HEK293 (cell line): ENCODE measurements at regions not wholly inside any gene's neighbourhood (a gene's known extent, or its start where the extent isn't known, plus 50 kb on each side); places are given as distances from the start of the nearest gene placed in this dataset.

Experiments
- CTCF ChIA-PET: fragments of 350-600 bp; formaldehyde crosslinking; extraction: SDS; loops from one replicate; lab custom pipeline; 2021; ENCODE audit warnings: antibody characterized with exemption; lab: Yijun Ruan, JAX
- POLR2A ChIA-PET: fragments of 300-600 bp; formaldehyde crosslinking; extraction: SDS; loops from one replicate; lab custom pipeline; 2020; ENCODE audit warnings: antibody characterized with exemption, inconsistent platforms; lab: Yijun Ruan, JAX
- H3K27ac ChIP-seq: fragments of 200-500 bp; sonication (Bioruptor generic); 2 replicates; pipeline ENCODE4 v1.5.1; 2014; ENCODE audit warnings: low read depth, low read length, control low read depth, inconsistent platforms; ENCODE audit errors: extremely low read depth
- H3K36me3 ChIP-seq, 2 experiments: fragments of 200-500 bp in 1 of 2; sonication (Bioruptor generic) in 1 of 2; 1 replicate in 1 of 2; 2 replicates in 1 of 2; pipeline ENCODE4 v1.5.1; 2014 to 2017; ENCODE audit warnings: inconsistent platforms in 2 of 2, low read length in 2 of 2; ENCODE audit not compliant: control insufficient read depth in 2 of 2, insufficient read depth in 1 of 2
- H3K4me1 ChIP-seq: fragments of 200-500 bp; sonication (Bioruptor generic); 2 replicates; pipeline ENCODE4 v1.5.1; 2014; ENCODE audit warnings: mild to moderate bottlenecking, low read length, inconsistent platforms; ENCODE audit not compliant: control insufficient read depth, insufficient read depth
- H3K4me3 ChIP-seq: 2 replicates; pipeline ENCODE4 v1.5.1; 2011; ENCODE audit warnings: low read depth, mild to moderate bottlenecking, control low read depth, low read length, moderate library complexity
- H3K9me3 ChIP-seq: fragments of 200-500 bp; sonication (Bioruptor generic); 2 replicates; pipeline ENCODE4 v1.5.1; 2014; ENCODE audit warnings: low read depth, low read length, inconsistent platforms; ENCODE audit not compliant: control insufficient read depth, insufficient read depth
- GLIS1 ChIP-seq: fragments of 450-650 bp; formaldehyde crosslinking; IDR thresholded peaks from 2 replicates; pipeline ENCODE4 v1.5.1; 2016; ENCODE audit warnings: missing biosample characterization, missing genetic modification characterization
- OVOL3 ChIP-seq: fragments of 450-650 bp; formaldehyde crosslinking; IDR thresholded peaks from 2 replicates; pipeline ENCODE4 v1.5.1; 2016; ENCODE audit warnings: missing biosample characterization, missing genetic modification characterization
- TCF7L2 ChIP-seq: IDR thresholded peaks from 2 replicates; pipeline ENCODE4 v1.6.1; 2011; ENCODE audit warnings: low read depth, mild to moderate bottlenecking, inconsistent platforms, low read length, moderate library complexity, borderline replicate concordance
- WT1 ChIP-seq: fragments of 450-650 bp; formaldehyde crosslinking; IDR thresholded peaks from 2 replicates; pipeline ENCODE4 v1.5.1; 2016; ENCODE audit warnings: missing biosample characterization, missing genetic modification characterization
- ZFP37 ChIP-seq: fragments of 450-650 bp; formaldehyde crosslinking; IDR thresholded peaks from 2 replicates; pipeline ENCODE4 v1.5.1; 2016; ENCODE audit warnings: missing biosample characterization, missing genetic modification characterization
- ZFP69B ChIP-seq: fragments of 450-650 bp; formaldehyde crosslinking; IDR thresholded peaks from 2 replicates; pipeline ENCODE4 v1.5.1; 2016; ENCODE audit warnings: missing biosample characterization, missing genetic modification characterization
- ZIC2 ChIP-seq: fragments of 450-650 bp; formaldehyde crosslinking; IDR thresholded peaks from 2 replicates; pipeline ENCODE4 v1.5.1; 2016; ENCODE audit warnings: missing biosample characterization, missing genetic modification characterization
- ZNF132 ChIP-seq: fragments of 450-650 bp; formaldehyde crosslinking; IDR thresholded peaks from 2 replicates; pipeline ENCODE4 v1.5.1; 2017; ENCODE audit warnings: missing biosample characterization, missing genetic modification characterization, borderline replicate concordance
- ZNF211 ChIP-seq: fragments of 450-650 bp; formaldehyde crosslinking; IDR thresholded peaks from 2 replicates; pipeline ENCODE4 v1.5.1; 2016; ENCODE audit warnings: low read depth, missing biosample characterization, missing genetic modification characterization
- ZNF473 ChIP-seq: fragments of 450-650 bp; formaldehyde crosslinking; IDR thresholded peaks from 2 replicates; pipeline ENCODE4 v1.5.1; 2017; ENCODE audit warnings: missing biosample characterization, missing genetic modification characterization
- ZNF529 ChIP-seq: fragments of 450-650 bp; formaldehyde crosslinking; IDR thresholded peaks from 2 replicates; pipeline ENCODE4 v1.5.1; 2017; ENCODE audit warnings: missing genetic modification characterization, missing biosample characterization; ENCODE audit not compliant: insufficient replicate concordance
- ZXDB ChIP-seq: fragments of 450-650 bp; formaldehyde crosslinking; IDR thresholded peaks from 2 replicates; pipeline ENCODE4 v1.5.1; 2016; ENCODE audit warnings: missing biosample characterization, missing genetic modification characterization
- TF ChIP-seq, protein P1 (sequence below): fragments of 450-650 bp; formaldehyde crosslinking; IDR thresholded peaks from 2 replicates; pipeline ENCODE4 v1.5.1; 2016; ENCODE audit warnings: missing biosample characterization, missing genetic modification characterization
- TF ChIP-seq, protein P2 (sequence below): fragments of 450-650 bp; formaldehyde crosslinking; IDR thresholded peaks from 2 replicates; pipeline ENCODE4 v1.5.0; 2017; ENCODE audit warnings: missing biosample characterization, missing genetic modification characterization, borderline replicate concordance
- TF ChIP-seq, protein P3 (sequence below): fragments of 450-650 bp; formaldehyde crosslinking; IDR thresholded peaks from 2 replicates; pipeline ENCODE4 v1.5.1; 2017; ENCODE audit warnings: missing biosample characterization, missing genetic modification characterization
- TF ChIP-seq, protein P4 (sequence below): fragments of 450-650 bp; formaldehyde crosslinking; IDR thresholded peaks from 2 replicates; pipeline ENCODE4 v1.5.1; 2016; ENCODE audit warnings: missing biosample characterization, missing genetic modification characterization
- TF ChIP-seq, protein P5 (sequence below): fragments of 450-650 bp; formaldehyde crosslinking; IDR thresholded peaks from 2 replicates; pipeline ENCODE4 v1.5.1; 2016; ENCODE audit warnings: missing biosample characterization, missing genetic modification characterization

DNA sequence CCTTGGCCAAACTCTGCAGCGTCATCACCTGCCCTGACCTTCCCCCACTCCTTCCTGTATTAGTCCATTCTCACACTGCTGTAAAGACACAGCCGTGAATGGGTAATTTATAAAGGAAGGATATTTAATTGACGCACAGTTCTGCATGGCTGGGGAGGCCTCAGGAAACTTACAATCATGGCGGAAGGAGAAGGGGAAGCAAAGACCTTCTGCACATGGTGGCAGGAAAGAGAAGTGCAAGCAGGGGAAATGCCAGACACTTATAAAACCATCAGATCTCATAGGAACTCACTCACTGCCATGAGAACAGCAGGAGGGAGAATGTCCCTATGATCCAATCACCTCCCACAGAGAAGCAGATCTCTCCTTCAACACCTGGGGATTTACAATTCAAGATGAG lies 408.5 kb downstream of the PTPRU start:
- H3K36me3 ChIP-seq, result no peaks in the 10 kb centered on the region
- CTCF ChIA-PET, result no interaction called here
- POLR2A ChIA-PET, result no interaction called here
- TF ChIP-seq OVOL3 (tag by site-specific recombination), result no peak
- TF ChIP-seq, protein P1, sequence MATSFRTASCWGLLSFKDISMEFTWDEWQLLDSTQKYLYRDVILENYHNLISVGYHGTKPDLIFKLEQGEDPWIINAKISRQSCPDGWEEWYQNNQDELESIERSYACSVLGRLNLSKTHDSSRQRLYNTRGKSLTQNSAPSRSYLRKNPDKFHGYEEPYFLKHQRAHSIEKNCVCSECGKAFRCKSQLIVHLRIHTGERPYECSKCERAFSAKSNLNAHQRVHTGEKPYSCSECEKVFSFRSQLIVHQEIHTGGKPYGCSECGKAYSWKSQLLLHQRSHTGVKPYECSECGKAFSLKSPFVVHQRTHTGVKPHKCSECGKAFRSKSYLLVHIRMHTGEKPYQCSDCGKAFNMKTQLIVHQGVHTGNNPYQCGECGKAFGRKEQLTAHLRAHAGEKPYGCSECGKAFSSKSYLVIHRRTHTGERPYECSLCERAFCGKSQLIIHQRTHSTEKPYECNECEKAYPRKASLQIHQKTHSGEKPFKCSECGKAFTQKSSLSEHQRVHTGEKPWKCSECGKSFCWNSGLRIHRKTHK (tag by site-specific recombination), result no peak
- no peak for TF ChIP-seq ZFP69B (tag by site-specific recombination)
- TF ChIP-seq, protein P2, sequence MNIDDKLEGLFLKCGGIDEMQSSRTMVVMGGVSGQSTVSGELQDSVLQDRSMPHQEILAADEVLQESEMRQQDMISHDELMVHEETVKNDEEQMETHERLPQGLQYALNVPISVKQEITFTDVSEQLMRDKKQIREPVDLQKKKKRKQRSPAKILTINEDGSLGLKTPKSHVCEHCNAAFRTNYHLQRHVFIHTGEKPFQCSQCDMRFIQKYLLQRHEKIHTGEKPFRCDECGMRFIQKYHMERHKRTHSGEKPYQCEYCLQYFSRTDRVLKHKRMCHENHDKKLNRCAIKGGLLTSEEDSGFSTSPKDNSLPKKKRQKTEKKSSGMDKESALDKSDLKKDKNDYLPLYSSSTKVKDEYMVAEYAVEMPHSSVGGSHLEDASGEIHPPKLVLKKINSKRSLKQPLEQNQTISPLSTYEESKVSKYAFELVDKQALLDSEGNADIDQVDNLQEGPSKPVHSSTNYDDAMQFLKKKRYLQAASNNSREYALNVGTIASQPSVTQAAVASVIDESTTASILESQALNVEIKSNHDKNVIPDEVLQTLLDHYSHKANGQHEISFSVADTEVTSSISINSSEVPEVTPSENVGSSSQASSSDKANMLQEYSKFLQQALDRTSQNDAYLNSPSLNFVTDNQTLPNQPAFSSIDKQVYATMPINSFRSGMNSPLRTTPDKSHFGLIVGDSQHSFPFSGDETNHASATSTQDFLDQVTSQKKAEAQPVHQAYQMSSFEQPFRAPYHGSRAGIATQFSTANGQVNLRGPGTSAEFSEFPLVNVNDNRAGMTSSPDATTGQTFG (tag by site-specific recombination), result no peak
- no peak for TF ChIP-seq ZNF211 (tag by site-specific recombination)
- TF ChIP-seq, protein P3, sequence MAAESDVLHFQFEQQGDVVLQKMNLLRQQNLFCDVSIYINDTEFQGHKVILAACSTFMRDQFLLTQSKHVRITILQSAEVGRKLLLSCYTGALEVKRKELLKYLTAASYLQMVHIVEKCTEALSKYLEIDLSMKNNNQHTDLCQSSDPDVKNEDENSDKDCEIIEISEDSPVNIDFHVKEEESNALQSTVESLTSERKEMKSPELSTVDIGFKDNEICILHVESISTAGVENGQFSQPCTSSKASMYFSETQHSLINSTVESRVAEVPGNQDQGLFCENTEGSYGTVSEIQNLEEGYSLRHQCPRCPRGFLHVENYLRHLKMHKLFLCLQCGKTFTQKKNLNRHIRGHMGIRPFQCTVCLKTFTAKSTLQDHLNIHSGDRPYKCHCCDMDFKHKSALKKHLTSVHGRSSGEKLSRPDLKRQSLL, result no peak
- TF ChIP-seq TCF7L2, result no peak
- TF ChIP-seq WT1 (tag by site-specific recombination), result no peak
- TF ChIP-seq ZNF473 (tag by site-specific recombination), result no peak
- no peak for TF ChIP-seq ZNF132 (tag by site-specific recombination)
- peak; percentile 45; the same call in 1 of the 2 replicates for TF ChIP-seq ZIC2 (tag by site-specific recombination)
- no peak for TF ChIP-seq ZFP37 (tag by site-specific recombination)
- no peak for TF ChIP-seq ZNF529
- TF ChIP-seq ZXDB, result no peak
- TF ChIP-seq, protein P4, sequence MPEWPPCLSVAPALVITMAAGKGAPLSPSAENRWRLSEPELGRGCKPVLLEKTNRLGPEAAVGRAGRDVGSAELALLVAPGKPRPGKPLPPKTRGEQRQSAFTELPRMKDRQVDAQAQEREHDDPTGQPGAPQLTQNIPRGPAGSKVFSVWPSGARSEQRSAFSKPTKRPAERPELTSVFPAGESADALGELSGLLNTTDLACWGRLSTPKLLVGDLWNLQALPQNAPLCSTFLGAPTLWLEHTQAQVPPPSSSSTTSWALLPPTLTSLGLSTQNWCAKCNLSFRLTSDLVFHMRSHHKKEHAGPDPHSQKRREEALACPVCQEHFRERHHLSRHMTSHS, result no peak
- TF ChIP-seq, protein P5, sequence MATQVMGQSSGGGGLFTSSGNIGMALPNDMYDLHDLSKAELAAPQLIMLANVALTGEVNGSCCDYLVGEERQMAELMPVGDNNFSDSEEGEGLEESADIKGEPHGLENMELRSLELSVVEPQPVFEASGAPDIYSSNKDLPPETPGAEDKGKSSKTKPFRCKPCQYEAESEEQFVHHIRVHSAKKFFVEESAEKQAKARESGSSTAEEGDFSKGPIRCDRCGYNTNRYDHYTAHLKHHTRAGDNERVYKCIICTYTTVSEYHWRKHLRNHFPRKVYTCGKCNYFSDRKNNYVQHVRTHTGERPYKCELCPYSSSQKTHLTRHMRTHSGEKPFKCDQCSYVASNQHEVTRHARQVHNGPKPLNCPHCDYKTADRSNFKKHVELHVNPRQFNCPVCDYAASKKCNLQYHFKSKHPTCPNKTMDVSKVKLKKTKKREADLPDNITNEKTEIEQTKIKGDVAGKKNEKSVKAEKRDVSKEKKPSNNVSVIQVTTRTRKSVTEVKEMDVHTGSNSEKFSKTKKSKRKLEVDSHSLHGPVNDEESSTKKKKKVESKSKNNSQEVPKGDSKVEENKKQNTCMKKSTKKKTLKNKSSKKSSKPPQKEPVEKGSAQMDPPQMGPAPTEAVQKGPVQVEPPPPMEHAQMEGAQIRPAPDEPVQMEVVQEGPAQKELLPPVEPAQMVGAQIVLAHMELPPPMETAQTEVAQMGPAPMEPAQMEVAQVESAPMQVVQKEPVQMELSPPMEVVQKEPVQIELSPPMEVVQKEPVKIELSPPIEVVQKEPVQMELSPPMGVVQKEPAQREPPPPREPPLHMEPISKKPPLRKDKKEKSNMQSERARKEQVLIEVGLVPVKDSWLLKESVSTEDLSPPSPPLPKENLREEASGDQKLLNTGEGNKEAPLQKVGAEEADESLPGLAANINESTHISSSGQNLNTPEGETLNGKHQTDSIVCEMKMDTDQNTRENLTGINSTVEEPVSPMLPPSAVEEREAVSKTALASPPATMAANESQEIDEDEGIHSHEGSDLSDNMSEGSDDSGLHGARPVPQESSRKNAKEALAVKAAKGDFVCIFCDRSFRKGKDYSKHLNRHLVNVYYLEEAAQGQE (tag by site-specific recombination), result no peak
- peak; percentile 23; the same call in 1 of the 2 replicates for TF ChIP-seq GLIS1 (tag by site-specific recombination)
- TF ChIP-seq, all 188 proteins: peak for 2
- no peak overlapping the region for H3K4me3 ChIP-seq
- H3K27ac ChIP-seq, result no peak overlapping the region
- no peaks in the 10 kb centered on the region for H3K4me1 ChIP-seq
- no peaks in the 10 kb centered on the region for H3K9me3 ChIP-seq
